Umbilical cord (tissue), 1 donor: ENCODE measurements at regions not wholly inside any gene's neighbourhood (a gene's known extent, or its start where the extent isn't known, plus 50 kb on each side); places are given as distances from the start of the nearest gene placed in this dataset.
A peak's percentile ranks its signal among the peaks of the same experiment; 100 is the strongest.

Experiments
- DNase-seq: peaks from one replicate; pipeline ENCODE4 v3.0.0-alpha.2; 2015; ENCODE audit warnings: low spot score

GRCh38 chr9:14031810-14032209, 282.1 kb downstream of the NFIB start:
- peak; percentile 52 for DNase-seq

- DNase-seq, result peak; percentile 96
Observed at GRCh38 chr9:14031060-14031414, 282.9 kb downstream of the NFIB start.

- peak; percentile 95 for DNase-seq
Observed at GRCh38 chr9:14030375-14031059, 283.4 kb downstream of the NFIB start.

- DNase-seq, result peak; percentile 43
Observed at GRCh38 chr9:14029806-14030374, 284.1 kb downstream of the NFIB start.

GRCh38 chr9:14027116-14027800, 286.7 kb downstream of the NFIB start:
- DNase-seq, result no peak

GRCh38 chr9:14025741-14026140, 288.2 kb downstream of the NFIB start:
- no peak for DNase-seq

- no peak for DNase-seq
Observed at GRCh38 chr9:14023285-14023684, 290.7 kb downstream of the NFIB start.

- no peak for DNase-seq
Observed at GRCh38 chr9:14021871-14022525, 291.9 kb downstream of the NFIB start.

GRCh38 chr9:14018081-14018480, 295.9 kb downstream of the NFIB start:
- DNase-seq, result peak; percentile 77

GRCh38 chr9:14014744-14015143, 299.2 kb downstream of the NFIB start:
- DNase-seq, result no peak

GRCh38 chr9:14014218-14014617, 299.7 kb downstream of the NFIB start:
- no peak for DNase-seq

GRCh38 chr9:14011799-14012560, 302.0 kb downstream of the NFIB start:
- no peak for DNase-seq

GRCh38 chr9:14007190-14007769, 306.7 kb downstream of the NFIB start:
- DNase-seq, result no peak

GRCh38 chr9:14006386-14007187, 307.4 kb downstream of the NFIB start:
- DNase-seq, result no peak

GRCh38 chr9:14004110-14004509, 309.8 kb downstream of the NFIB start:
- no peak for DNase-seq

GRCh38 chr9:13994240-13994639, 319.7 kb downstream of the NFIB start:
- DNase-seq, result peak; percentile 21

- peak; percentile 12 for DNase-seq
Observed at GRCh38 chr9:13993632-13994185, 320.2 kb downstream of the NFIB start.

- DNase-seq, result peak; percentile 8
Observed at GRCh38 chr9:13992138-13993088, 321.5 kb downstream of the NFIB start.

GRCh38 chr9:13991395-13991794, 322.5 kb downstream of the NFIB start:
- no peak for DNase-seq
